ENCODE measurements at regions not wholly inside any gene's neighbourhood (a gene's known extent, or its start where the extent isn't known, plus 50 kb on each side); places are given as distances from the start of the nearest gene placed in this dataset.

DNA sequence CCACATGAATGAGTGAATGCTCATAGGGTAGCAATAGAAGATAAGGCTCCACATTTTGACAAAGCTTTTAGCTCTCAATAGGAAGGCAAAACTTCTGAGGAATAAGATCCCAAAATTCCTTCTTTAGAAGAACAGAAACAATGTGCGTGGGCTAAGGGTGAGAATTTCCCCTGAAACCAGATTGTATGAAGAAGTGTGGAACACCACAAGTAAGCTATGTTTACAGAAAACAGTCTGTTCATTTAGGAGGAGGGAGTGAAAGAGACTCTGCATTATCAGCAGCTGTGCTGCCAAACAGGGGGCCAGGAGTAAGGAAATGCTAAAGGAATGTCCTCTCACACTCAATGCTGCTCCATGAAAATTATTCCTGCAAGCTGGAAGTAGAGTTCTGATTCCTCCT, 851.6 kb downstream of the CENPC start:
- no peak for DNase-seq (ENCODE audit: low spot score)

DNA sequence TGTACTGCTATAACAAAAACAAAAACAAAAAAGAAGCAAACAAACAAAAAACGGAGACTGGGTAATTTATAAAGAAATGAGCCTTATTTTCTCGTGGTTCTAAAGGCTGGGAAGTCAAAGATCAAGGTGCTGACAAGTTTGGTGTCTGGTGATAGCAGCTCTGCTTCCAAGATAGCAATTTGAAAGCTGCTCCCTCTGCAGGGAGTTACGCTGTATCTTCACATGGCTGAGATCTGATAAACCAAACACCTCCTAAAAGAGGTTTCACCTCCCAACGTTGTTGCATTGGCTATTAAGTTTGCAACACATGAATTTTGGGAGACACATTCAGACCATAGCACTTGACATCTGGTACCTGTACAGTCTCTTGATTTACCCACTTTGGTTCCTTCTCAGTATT, 854.2 kb downstream of the CENPC start:
- no peak for DNase-seq (ENCODE audit: low spot score)

DNA sequence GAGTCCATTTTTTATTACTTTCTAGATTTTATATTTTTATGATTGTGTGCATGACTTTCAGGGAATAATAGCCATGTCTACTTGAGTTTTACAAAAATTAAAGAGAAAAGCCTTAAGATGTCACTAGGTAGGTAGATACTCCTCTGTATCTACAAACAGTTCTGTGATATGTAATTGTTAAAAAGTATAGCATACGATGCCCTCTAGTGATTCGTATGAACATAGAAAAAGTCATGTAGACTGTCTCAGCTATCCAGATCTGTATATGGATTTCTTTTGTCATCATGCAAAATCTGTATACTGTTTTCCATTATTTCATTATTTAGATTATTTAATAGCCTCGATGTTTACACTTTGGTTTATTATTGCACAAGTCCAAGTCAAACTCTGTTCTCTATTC, 856.6 kb downstream of the CENPC start:
- no peak for DNase-seq (ENCODE audit: low spot score)

DNA sequence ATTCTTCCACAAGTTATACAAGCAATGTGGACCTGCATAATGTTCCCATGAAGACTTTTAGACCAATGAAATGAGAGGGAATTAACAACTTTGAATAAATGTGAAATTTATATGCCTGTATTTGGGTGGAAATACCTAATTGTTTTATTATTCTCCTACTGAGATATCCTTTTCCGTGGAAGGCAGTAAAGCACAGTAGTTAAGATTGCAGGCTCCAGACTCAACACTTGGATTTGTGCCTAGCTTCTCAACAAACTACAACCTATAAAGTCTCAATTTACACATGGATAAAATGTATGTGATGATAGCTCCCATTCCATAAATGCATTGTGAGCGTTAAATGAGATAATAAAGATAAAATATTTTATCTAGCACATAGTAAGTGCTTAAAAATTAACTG, 857.8 kb downstream of the CENPC start:
- DNase-seq (ENCODE audit: low spot score), result no peak

DNA sequence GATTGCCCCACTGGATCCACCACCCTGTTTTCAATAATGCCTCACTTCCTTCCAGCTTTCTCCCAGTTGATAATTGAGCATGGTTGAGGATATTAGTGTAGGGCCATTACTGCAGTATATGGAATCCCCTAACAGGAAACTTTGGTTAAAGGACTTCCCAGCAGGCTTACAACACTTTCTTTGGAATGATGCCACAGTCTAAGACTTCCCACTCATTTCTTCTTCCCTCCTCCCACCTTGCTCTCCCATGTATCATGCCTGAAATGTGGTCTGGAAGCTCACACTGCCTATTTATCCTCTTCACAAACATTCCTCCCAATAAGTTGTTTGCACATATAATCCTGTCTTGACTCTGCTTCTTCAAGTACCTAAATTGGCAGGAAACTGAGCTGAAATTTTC, 863.3 kb downstream of the CENPC start:
- no peak for DNase-seq (ENCODE audit: low spot score)

DNA sequence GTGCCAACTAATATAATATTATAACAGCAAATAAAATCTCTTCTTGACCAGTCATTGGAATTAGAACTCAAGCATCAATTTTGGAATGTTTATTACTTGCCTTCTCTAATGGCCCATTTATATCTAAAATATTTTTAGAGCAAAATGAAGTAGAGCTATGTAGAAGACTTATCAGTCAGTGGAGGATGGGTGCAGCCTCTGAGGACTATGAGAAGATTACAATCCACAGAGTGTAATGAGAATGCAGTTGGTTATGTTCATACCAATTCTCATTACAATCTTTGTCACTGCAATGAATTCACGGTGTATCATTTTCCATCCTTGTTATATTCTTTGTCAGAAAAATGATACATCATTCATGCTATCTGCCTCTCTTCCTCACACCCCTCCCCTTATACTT, 878.1 kb downstream of the CENPC start:
- DNase-seq (ENCODE audit: low spot score), result no peak

DNA sequence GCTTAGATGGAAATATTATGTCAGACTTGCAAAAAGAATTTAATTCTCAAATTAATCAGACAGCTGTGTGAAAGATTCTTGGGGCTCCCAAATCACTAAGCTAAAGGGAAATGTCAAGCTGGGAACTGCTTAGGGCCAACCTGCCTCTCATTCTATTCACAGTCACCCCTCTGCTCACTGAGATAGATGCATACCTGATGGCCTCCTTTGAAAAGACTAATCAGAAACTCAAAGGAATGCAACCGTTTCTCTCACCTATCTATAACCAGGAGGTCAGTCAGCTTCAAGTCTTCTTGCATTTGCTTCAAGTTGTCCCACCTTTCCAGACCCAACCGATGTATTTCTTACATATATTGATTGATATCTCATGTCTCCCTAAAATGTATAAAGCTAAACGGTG, 882.7 kb downstream of the CENPC start:
- no peak for DNase-seq (ENCODE audit: low spot score)

GRCh38 chr4:66658809-66659208, 886.5 kb downstream of the CENPC start:
- DNase-seq (ENCODE audit: low spot score), result no peak

- no peak for DNase-seq (ENCODE audit: low spot score)
Observed at GRCh38 chr4:66655505-66655904, 889.8 kb downstream of the CENPC start.

- no peak for DNase-seq (ENCODE audit: low spot score)
Observed at GRCh38 chr4:66653937-66654336, 891.4 kb downstream of the CENPC start.

GRCh38 chr4:66649236-66649635, 896.1 kb downstream of the CENPC start:
- DNase-seq (ENCODE audit: low spot score), result no peak

DNA sequence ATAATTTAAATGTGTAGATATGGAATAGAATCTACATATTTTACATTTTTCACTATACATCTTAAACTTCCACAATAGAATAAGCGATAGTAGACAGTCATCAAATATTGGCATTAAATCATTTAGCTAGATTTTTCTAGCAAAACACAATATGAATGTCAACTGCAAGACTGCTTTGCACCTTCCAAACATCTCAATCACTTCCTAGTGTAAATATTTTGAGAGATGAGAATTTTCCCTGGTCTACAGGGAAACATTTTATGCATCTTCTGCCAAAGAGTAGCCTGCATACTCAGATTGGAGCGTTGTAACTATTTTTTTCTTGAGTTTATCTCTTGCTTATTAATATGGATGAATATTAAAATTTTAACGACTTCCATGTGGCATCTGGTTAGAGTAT, 897.4 kb downstream of the CENPC start:
- DNase-seq (ENCODE audit: low spot score), result no peak

GRCh38 chr4:66647476-66647875, 897.8 kb downstream of the CENPC start:
- DNase-seq (ENCODE audit: low spot score), result no peak

GRCh38 chr4:66640233-66640990, 904.9 kb downstream of the CENPC start:
- no peak for DNase-seq (ENCODE audit: low spot score)

DNA sequence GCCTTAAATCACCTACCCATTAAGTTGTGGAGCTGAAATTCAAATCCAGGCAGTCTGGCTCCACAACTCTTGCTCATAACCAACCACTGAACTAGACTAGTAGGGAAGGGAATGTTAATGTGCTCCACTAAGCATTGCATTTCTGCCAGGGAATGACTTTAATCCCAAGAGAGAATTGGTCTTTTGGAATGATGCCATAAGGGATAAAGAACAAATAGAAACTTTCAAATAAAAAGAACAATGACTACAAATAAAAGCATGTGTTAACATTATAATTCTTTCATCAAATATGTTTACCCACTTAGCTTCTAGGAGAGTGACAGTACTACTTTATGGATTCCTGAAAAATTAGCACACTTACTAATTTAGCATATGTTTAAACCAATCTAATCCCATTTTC, 905.9 kb downstream of the CENPC start:
- no peak for DNase-seq (ENCODE audit: low spot score)

DNA sequence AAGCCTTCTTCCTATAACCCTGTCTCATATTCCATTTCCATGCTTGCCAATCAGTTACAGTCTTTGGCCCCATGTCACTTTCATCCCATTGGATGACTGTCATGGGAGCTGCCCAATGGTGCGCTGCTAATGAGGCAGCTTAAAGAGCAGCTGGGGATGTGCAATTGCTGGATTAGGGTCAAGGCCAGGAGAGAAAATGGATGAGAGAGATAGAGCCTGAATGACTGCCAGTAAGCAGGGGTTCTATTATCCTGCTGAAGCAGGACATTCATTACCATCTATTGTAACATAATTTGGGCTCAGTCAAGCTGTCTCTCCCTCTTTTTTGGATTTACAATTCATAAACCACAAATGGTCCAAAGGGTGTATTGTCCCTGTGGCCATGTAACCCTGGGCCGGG, 909.0 kb downstream of the CENPC start:
- no peak for DNase-seq (ENCODE audit: low spot score)

DNA sequence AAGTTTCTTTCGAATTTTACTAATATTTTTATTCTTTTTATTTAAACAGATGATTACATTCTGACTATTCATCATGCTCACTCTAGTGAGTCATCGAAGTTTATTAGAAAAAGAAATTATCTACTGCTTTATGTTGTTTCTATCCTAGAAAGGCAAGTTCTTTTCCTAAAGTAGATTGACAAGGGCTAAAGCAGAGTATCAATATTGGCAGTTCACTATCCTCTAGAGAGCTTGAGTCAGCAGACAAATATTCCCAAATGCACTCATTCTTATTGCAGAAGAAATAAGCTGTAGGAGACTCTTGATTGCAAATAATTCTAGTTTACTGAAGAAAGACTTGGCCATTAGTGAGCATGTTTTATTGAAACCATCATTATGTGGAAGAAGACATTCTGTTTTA, 911.8 kb downstream of the CENPC start:
- no peak for DNase-seq (ENCODE audit: low spot score)

DNA sequence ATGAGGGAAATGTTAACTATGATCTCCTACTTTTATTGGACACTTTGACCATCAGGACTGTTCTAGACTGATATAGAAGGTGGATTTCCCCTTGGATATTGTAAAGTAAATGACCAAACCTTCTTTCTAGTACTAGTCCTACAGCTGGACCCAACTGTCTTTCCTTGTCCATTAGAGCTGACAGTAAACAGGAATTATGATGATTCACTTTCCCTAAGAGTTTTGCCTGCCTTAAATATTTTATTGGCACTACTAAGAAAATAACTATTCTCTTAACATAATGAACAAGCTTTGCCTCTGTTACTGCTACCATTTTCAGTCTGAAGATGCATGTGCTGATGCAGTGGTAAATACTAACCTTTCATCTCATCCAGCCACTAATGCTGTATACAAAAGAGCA, 915.4 kb downstream of the CENPC start:
- DNase-seq (ENCODE audit: low spot score), result no peak

DNA sequence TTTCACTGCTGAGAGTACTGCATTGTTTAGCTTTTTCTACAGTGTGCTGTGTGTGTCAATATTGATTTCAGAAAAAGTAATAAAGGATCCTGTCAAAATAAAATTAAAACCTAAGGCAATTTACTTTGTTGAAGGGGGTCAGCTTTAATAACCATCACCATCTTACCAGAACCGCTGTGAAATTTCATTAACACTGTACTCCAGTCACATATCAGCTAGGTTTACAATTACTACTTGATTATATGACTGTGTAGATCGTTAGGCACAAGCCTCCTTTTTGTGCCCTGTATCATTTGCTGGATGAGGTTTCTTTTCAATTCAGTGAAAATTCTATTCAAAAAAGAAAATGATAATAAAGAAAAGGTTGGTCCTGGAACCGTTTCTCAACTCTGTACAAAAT, 917.2 kb downstream of the CENPC start:
- DNase-seq (ENCODE audit: low spot score), result no peak

DNA sequence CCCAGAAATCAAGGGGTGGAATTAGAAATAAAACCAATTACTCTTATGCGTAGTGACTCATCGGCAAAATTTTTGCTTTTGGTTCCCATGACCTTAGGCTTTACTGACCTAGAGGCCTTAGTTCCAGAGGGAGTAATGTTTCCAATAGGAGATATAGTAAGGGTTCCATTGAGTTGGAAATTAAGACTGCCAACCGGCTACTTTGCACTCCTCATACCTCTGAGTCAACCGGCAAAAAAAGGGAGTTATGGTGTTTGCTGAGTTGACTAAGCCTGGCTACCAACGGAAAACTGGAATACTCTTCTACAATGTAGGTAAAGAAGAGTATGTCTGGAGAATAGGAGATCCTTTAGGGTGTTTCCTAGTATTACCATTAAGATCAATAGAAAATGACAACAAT, 919.8 kb downstream of the CENPC start:
- DNase-seq (ENCODE audit: low spot score), result no peak

DNA sequence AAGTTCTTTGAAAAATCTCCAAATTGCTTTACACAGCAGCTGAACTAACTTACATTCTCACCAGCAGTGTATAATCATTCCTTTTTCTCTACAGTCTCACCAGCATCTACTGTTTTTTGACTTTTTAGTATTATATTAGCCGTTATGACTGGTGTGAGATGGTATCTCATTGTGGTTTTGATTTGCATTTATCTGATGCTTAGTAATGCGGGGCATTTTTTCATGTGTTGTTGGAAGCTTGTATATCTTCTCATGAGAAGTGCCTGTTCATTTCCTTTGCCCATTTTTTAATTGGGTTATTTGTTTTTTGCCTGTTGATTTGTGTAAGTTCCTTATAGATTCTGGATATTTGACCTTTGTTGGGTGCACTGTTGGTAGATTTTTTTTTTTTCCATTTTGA, 931.7 kb downstream of the CENPC start:
- DNase-seq (ENCODE audit: low spot score), result no peak

GRCh38 chr4:66609014-66609413, 936.3 kb downstream of the CENPC start:
- DNase-seq (ENCODE audit: low spot score), result no peak

DNA sequence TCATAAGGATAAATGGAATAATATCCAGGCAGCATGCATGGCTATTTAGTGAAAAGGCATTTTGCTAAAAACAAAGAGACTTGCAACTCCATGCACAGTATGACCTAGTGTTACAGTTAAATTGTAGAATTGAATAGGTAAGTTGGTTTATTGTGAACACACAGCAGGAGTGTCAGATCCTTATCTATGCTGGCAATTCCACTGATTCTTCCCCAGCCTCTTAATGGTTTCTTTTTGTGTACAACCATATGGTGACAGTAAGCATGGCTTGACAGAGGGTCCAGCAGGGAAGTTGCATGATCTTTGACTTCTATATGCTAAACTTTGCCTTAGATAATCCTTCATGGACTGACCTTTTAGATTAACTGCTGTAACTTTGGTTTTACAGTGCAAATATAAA, 936.6 kb upstream of the EPHA5 start:
- no peak for DNase-seq (ENCODE audit: low spot score)

- DNase-seq (ENCODE audit: low spot score), result no peak
Observed at GRCh38 chr4:66606215-66606614, 935.9 kb upstream of the EPHA5 start.

GRCh38 chr4:66604192-66604591, 933.9 kb upstream of the EPHA5 start:
- no peak for DNase-seq (ENCODE audit: low spot score)
